HG03103 (cell line): ENCODE measurements at regions not wholly inside any gene's neighbourhood (a gene's known extent, or its start where the extent isn't known, plus 50 kb on each side); places are given as distances from the start of the nearest gene placed in this dataset.
"Not testable (repeated sequence)": the region's sequence is repeated elsewhere in the genome, so short reads cannot be mapped to it uniquely, and the experiment has no call there.

ENCODE experiments used
- ATAC-seq: cut with Tn5 transposase; IDR thresholded peaks from one replicate; pipeline ENCODE4 v1.9.1; 2021; ENCODE audit warnings: low read depth; ENCODE audit not compliant: unreplicated experiment

DNA sequence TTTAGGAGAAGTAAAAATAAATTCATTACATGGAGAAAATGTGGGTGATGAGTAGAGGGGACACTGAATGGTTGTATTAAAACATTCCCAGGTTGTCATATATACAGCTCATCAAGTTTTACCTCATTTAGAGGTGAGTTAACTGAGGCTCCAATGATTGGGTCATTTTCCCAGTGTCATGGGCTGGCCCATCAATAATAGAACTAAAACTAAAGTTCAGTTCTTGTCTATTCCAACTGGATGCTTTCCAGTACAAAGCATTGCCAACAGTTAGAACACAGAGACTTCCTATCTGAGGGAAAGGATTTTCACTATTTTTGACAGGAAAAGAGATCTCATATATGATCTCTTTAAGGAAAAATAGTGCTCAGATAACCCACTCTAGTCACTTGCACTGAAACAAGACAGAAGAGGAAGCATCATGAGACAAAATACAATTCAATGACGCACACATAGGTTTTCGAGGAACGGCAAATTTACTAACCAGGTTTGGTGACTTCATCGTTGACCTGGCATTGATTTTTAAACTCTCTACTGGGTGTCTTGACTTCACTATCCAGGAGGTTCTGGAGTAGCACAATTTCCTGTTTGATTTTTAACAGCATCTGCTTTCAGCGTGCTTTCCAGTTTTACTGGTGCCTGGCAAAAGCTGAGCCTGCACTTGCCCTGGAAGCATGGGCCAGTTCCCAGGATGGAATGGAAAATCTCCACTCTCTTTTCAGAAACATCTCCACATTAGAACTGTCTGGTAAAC, 195.5 kb upstream of the FBXL4 start:
- no peak for ATAC-seq

DNA sequence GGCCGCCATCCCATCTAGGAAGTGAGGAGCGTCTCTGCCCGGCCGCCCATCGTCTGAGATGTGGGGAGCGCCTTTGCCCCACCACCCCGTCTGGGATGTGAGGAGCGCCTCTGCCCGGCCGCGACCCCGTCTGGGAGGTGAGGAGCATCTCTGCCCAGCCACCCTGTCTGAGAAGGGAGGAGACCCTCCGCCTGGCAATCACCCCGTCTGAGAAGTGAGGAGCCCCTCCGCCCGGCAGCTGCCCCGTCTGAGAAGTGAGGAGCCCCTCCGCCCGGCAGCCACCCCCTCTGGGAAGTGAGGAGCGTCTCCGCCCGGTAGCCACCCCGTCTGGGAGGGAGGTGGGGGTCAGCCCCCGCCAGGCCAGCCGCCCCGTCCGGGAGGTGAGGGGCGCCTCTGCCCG, 194.2 kb upstream of the FBXL4 start:
- ATAC-seq = not testable (repeated sequence)

DNA sequence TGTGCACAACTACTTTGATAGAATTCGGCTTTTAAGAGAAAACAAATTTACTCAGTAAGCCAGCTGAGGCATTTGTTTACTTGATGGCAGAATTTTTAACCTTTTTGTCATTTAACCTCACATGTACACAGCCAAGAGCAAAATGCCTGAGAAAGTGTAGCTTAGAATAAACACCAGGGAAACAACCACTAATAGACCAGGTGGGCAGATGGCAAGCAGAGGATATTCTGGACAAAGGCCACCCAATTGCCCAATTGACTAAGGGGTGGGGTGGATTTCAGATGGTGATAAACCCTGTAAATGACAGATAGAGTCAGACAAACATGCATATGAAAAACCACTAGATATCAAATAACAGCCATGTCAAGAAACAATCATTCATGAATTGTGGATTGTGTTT, 190.7 kb upstream of the FBXL4 start:
- no peak for ATAC-seq

- no peak for ATAC-seq
Observed at GRCh38 chr6:99137314-99137713, 189.6 kb upstream of the FBXL4 start.

- no peak for ATAC-seq
Observed at GRCh38 chr6:99136488-99136887, 188.7 kb upstream of the FBXL4 start.

DNA sequence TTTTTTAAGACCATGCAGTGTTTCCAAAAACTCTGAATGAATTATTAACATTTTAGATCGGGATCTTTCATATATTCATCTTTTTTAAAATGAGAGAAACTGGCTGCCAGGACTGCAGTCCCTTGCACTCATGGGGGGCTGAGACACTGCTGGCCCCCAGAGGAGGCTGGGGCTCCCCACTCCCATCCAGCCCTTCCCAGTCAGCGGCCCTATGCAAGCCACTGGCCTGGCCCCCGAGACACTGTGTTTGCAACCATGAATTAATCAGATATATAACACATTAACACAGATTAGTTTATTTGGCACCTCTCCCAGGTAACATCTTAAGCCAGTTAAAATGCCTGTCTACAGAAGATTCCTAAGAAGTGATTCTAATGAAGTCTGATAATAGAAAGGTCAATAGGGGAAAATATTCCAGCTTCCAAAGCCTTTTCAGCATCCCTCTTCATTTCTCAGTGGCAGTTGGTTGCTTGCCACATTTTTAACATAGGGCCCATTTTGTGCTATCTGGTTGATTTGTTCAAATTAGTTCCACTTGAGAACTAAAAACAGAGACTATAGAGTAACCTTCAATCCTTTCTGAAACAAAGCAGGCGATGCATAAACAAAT, 184.4 kb upstream of the FBXL4 start:
- ATAC-seq = no peak

- ATAC-seq = no peak
Observed at GRCh38 chr6:99130897-99131873, 183.4 kb upstream of the FBXL4 start.

- ATAC-seq = no peak
Observed at GRCh38 chr6:99129835-99130234, 182.1 kb upstream of the FBXL4 start.

- ATAC-seq = no peak
Observed at GRCh38 chr6:99121748-99122147, 174.0 kb upstream of the FBXL4 start.

GRCh38 chr6:99120641-99121040, 172.9 kb upstream of the FBXL4 start:
- no peak for ATAC-seq

DNA sequence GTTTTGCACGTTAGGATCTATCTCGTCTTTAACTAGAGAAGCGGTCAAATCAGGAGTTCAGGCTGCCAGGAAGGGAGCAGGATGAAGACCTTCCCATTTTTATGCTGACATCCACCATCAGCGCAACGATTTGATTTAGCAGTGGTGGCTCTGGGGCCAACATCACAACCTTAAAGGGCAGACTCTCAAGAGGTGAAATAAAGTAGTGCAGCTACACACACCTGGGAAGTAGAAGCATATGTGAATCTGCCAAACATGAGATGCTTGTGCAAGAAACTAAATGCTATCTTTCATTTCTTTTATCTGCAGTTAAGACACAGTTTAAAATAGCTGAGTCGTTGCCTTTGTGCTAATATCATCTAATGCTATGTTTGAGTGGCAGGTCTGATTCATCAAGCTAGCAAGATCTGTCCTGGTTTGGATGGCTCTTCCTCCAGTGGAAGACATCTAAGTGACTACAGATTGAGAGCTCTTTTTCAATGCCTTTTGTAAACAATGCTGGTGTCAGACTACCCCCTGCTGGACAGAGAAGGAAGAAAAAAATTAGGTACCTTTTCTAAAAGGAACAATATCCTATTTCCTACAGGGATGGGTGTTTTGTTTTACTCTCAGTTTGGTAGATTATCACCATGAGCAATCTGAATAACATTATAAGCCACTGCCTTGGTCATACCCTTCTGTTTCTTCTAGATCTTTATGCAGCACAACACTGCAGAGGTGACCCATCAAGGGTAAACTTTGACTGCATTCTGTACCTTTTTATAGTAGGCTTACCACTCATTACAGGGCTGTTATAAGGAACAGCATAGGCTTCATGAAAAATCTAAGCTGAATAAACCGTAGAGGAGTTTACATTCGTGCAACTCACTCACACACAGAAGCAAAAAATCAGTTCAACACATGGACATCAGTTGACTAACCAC, 171.6 kb upstream of the FBXL4 start:
- peak; percentile 73 for ATAC-seq

- no peak for ATAC-seq
Observed at GRCh38 chr6:99114769-99115406, 167.1 kb upstream of the FBXL4 start.

DNA sequence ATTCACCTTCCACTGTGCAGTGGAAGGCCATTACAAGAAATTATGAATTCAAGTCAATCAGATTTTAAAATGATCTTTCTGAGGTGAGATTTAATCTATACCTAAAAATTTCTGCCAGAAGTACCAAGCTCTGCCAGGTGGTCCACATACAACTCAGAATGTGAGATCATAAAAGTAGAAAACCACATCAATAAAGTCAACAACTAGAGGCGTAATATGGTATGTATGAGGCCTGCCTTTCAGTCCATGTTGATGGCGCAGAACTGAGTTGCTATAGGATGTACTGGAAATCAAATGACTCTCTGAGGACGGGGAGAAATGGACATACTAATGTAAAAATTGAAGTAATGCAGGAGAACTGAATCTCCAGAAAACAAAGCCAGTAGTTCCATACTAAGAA, 163.8 kb upstream of the FBXL4 start:
- no peak for ATAC-seq

- no peak for ATAC-seq
Observed at GRCh38 chr6:99110029-99110428, 162.3 kb upstream of the FBXL4 start.

GRCh38 chr6:99104218-99104617, 156.5 kb upstream of the FBXL4 start:
- ATAC-seq = no peak

DNA sequence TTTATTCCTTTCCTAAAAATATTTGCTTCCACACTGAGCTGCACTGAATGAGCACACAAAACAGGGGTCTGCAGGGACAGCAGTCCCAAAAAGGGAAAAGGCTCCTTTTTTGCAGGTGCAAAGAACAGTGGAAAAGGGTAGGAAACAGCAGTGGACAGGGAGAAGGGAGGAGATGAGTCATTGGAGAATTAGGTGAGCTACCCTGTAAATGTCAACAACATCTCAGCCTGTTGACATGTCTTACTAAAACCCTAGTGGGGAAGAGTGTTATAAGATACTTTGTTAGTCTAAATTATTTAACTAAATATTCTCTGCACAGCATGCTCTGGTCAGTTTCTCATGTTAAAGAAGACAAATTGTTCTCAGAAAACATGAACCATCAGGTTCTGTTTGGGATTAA, 151.5 kb upstream of the FBXL4 start:
- ATAC-seq = no peak

- no peak for ATAC-seq
Observed at GRCh38 chr6:99096170-99096569, 148.4 kb upstream of the FBXL4 start.

- ATAC-seq = no peak
Observed at GRCh38 chr6:99093456-99094190, 145.9 kb upstream of the FBXL4 start.

DNA sequence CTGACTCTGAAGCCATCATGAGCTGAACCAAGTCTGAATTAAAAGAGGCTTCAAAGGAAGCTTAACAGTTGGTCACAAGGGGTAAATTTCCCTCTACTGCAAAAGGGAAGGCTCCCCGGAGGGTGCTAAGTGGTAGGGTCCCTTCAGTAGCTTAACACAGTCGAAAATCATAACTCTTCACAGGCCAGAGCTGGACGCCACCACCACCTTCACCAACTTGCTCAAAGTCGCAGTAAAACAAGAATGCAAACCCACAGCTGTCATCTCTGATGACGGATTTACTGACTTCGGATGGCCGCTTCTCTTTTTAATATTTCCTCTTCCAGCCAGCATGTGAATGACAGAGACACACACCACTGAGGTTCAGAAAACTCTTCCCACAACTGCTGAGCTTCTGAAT, 144.7 kb upstream of the FBXL4 start:
- ATAC-seq = peak; percentile 10
